Activated T-helper 17 cell treated with anti-CD3 and anti-CD28 coated beads, Interleukin-2, amount 50 U/mL, for 72 hours (primary cell): ENCODE measurements at regions not wholly inside any gene's neighbourhood (a gene's known extent, or its start where the extent isn't known, plus 50 kb on each side); places are given as distances from the start of the nearest gene placed in this dataset.
A peak's percentile ranks its signal among the peaks of the same experiment; 100 is the strongest.

Experiments
- ATAC-seq: fragments of 150-1000 bp; cut with Tn5 transposase; replicated peaks from 2 replicates; pipeline ENCODE4 v1.10.0; 2021; ENCODE audit warnings: mild to moderate bottlenecking, moderate library complexity
- H3K27ac Mint-ChIP-seq: one replicate; pipeline ENCODE4 v1.8.0; 2022; ENCODE audit warnings: mixed read lengths
- H3K27me3 Mint-ChIP-seq: one replicate; pipeline ENCODE4 v1.8.0; 2022; ENCODE audit warnings: mixed read lengths
- H3K36me3 Mint-ChIP-seq: one replicate; pipeline ENCODE4 v1.8.0; 2022; ENCODE audit warnings: low read depth, mild to moderate bottlenecking, mixed read lengths
- H3K4me1 Mint-ChIP-seq: one replicate; pipeline ENCODE4 v1.8.0; 2022; ENCODE audit warnings: mixed read lengths
- H3K4me3 Mint-ChIP-seq: one replicate; pipeline ENCODE4 v1.8.0; 2022; ENCODE audit warnings: mild to moderate bottlenecking, mixed read lengths
- H3K9me3 Mint-ChIP-seq: one replicate; pipeline ENCODE4 v1.8.0; 2022; ENCODE audit warnings: mixed read lengths

GRCh38 chr3:112744825-112745566 is 101.7 kb downstream of the CD200R1L start:
- Mint-ChIP-seq H3K27me3 (no peaks in the 10 kb centered on the region), H3K27ac (peak overlapping the region; percentile 32), H3K4me3 (no peak overlapping the region), H3K9me3 (no peaks in the 10 kb centered on the region), H3K36me3 (no peaks in the 10 kb centered on the region), H3K4me1 (peaks cover 21% of the 10 kb centered on the region)
- ATAC-seq, result no peak

- Mint-ChIP-seq H3K4me1 (peaks cover 30% of the 10 kb centered on the region), H3K9me3 (no peaks in the 10 kb centered on the region), H3K4me3 (no peak overlapping the region), H3K27me3 (no peaks in the 10 kb centered on the region), H3K27ac (no peak overlapping the region), H3K36me3 (no peaks in the 10 kb centered on the region)
- no peak for ATAC-seq
These were observed 102.6 kb downstream of the CD200R1L start for GRCh38 chr3:112744106-112744505.

- H3K36me3 Mint-ChIP-seq, result no peaks in the 10 kb centered on the region
- no peak for ATAC-seq
- H3K9me3 Mint-ChIP-seq, result no peaks in the 10 kb centered on the region
- H3K27me3 Mint-ChIP-seq, result no peaks in the 10 kb centered on the region
- no peak overlapping the region for H3K4me3 Mint-ChIP-seq
- peaks cover 32% of the 10 kb centered on the region for H3K4me1 Mint-ChIP-seq
- H3K27ac Mint-ChIP-seq, result no peak overlapping the region
These were observed 102.0 kb upstream of the CCDC80 start for GRCh38 chr3:112742934-112743333.

- no peaks in the 10 kb centered on the region for H3K9me3 Mint-ChIP-seq
- peaks cover 31% of the 10 kb centered on the region for H3K4me1 Mint-ChIP-seq
- no peaks in the 10 kb centered on the region for H3K36me3 Mint-ChIP-seq
- H3K27ac Mint-ChIP-seq, result no peak overlapping the region
- no peaks in the 10 kb centered on the region for H3K27me3 Mint-ChIP-seq
- no peak for ATAC-seq
- no peak overlapping the region for H3K4me3 Mint-ChIP-seq
These were observed 101.0 kb upstream of the CCDC80 start for GRCh38 chr3:112741983-112742382.

GRCh38 chr3:112740835-112741234 is 99.9 kb upstream of the CCDC80 start:
- Mint-ChIP-seq H3K27ac (peak overlapping the region; percentile 75), H3K27me3 (no peaks in the 10 kb centered on the region), H3K4me3 (peak overlapping the region; percentile 47), H3K4me1 (peaks cover 42% of the 10 kb centered on the region), H3K36me3 (no peaks in the 10 kb centered on the region), H3K9me3 (no peaks in the 10 kb centered on the region)
- no peak for ATAC-seq

GRCh38 chr3:112739252-112739965 is 98.5 kb upstream of the CCDC80 start:
- no peaks in the 10 kb centered on the region for H3K36me3 Mint-ChIP-seq
- no peaks in the 10 kb centered on the region for H3K9me3 Mint-ChIP-seq
- ATAC-seq, result peak; percentile 55
- H3K4me1 Mint-ChIP-seq, result peaks cover 47% of the 10 kb centered on the region
- no peaks in the 10 kb centered on the region for H3K27me3 Mint-ChIP-seq
- H3K27ac Mint-ChIP-seq, result peak overlapping the region; percentile 75
- peak overlapping the region; percentile 47 for H3K4me3 Mint-ChIP-seq

- ATAC-seq, result no peak
- Mint-ChIP-seq H3K36me3 (no peaks in the 10 kb centered on the region), H3K9me3 (no peaks in the 10 kb centered on the region), H3K4me3 (no peak overlapping the region), H3K4me1 (peaks cover 47% of the 10 kb centered on the region), H3K27ac (no peak overlapping the region), H3K27me3 (no peaks in the 10 kb centered on the region)
These were observed 97.4 kb upstream of the CCDC80 start for GRCh38 chr3:112738366-112738765.

GRCh38 chr3:112736805-112737566 is 96.0 kb upstream of the CCDC80 start:
- H3K27ac Mint-ChIP-seq, result peak overlapping the region; percentile 73
- ATAC-seq, result peak; percentile 65
- no peaks in the 10 kb centered on the region for H3K36me3 Mint-ChIP-seq
- H3K9me3 Mint-ChIP-seq, result no peaks in the 10 kb centered on the region
- H3K4me3 Mint-ChIP-seq, result peak overlapping the region; percentile 38
- H3K27me3 Mint-ChIP-seq, result no peaks in the 10 kb centered on the region
- H3K4me1 Mint-ChIP-seq, result peaks cover 47% of the 10 kb centered on the region

GRCh38 chr3:112736386-112736785 is 95.4 kb upstream of the CCDC80 start:
- Mint-ChIP-seq H3K27me3 (no peaks in the 10 kb centered on the region), H3K36me3 (no peaks in the 10 kb centered on the region), H3K4me1 (peaks cover 47% of the 10 kb centered on the region), H3K27ac (peak overlapping the region; percentile 73), H3K9me3 (no peaks in the 10 kb centered on the region), H3K4me3 (peak overlapping the region; percentile 38)
- ATAC-seq, result no peak

GRCh38 chr3:112735926-112736325 is 95.0 kb upstream of the CCDC80 start:
- peaks cover 45% of the 10 kb centered on the region for H3K4me1 Mint-ChIP-seq
- H3K4me3 Mint-ChIP-seq, result peak overlapping the region; percentile 38
- no peaks in the 10 kb centered on the region for H3K9me3 Mint-ChIP-seq
- no peaks in the 10 kb centered on the region for H3K36me3 Mint-ChIP-seq
- no peak for ATAC-seq
- no peaks in the 10 kb centered on the region for H3K27me3 Mint-ChIP-seq
- peak overlapping the region; percentile 73 for H3K27ac Mint-ChIP-seq

GRCh38 chr3:112734736-112735350 is 93.9 kb upstream of the CCDC80 start:
- no peak overlapping the region for H3K27ac Mint-ChIP-seq
- H3K4me1 Mint-ChIP-seq, result peaks cover 35% of the 10 kb centered on the region
- ATAC-seq, result peak; percentile 55
- no peak overlapping the region for H3K4me3 Mint-ChIP-seq
- H3K9me3 Mint-ChIP-seq, result no peaks in the 10 kb centered on the region
- H3K27me3 Mint-ChIP-seq, result no peaks in the 10 kb centered on the region
- no peaks in the 10 kb centered on the region for H3K36me3 Mint-ChIP-seq

- Mint-ChIP-seq H3K36me3 (no peaks in the 10 kb centered on the region), H3K4me3 (no peak overlapping the region), H3K27me3 (no peaks in the 10 kb centered on the region), H3K4me1 (peaks cover 28% of the 10 kb centered on the region), H3K27ac (no peak overlapping the region), H3K9me3 (no peaks in the 10 kb centered on the region)
- peak; percentile 59 for ATAC-seq
These were observed 93.2 kb upstream of the CCDC80 start for GRCh38 chr3:112734171-112734570.

GRCh38 chr3:112730210-112730609 is 89.3 kb upstream of the CCDC80 start:
- peaks cover 5% of the 10 kb centered on the region for H3K4me1 Mint-ChIP-seq
- no peak for ATAC-seq
- H3K27ac Mint-ChIP-seq, result no peak overlapping the region
- no peaks in the 10 kb centered on the region for H3K9me3 Mint-ChIP-seq
- H3K27me3 Mint-ChIP-seq, result no peaks in the 10 kb centered on the region
- no peak overlapping the region for H3K4me3 Mint-ChIP-seq
- H3K36me3 Mint-ChIP-seq, result no peaks in the 10 kb centered on the region

GRCh38 chr3:112721231-112721630 is 80.3 kb upstream of the CCDC80 start:
- Mint-ChIP-seq H3K4me3 (no peak overlapping the region), H3K27me3 (peaks cover 5% of the 10 kb centered on the region)

More at GRCh38 chr3:112721231-112721630, 80.3 kb upstream of the CCDC80 start:
- H3K36me3 Mint-ChIP-seq, result no peaks in the 10 kb centered on the region
- H3K27ac Mint-ChIP-seq, result no peak overlapping the region
- no peaks in the 10 kb centered on the region for H3K4me1 Mint-ChIP-seq
- H3K9me3 Mint-ChIP-seq, result no peaks in the 10 kb centered on the region
- no peak for ATAC-seq
